CD4-positive, alpha-beta T cell treated with Interleukin-21 for 1 hour (primary cell): ENCODE measurements at regions not wholly inside any gene's neighbourhood (a gene's known extent, or its start where the extent isn't known, plus 50 kb on each side); places are given as distances from the start of the nearest gene placed in this dataset.

Experiments
- DNase-seq: peaks from one replicate; pipeline ENCODE4 v3.0.0-alpha.2; 2020

- no peak for DNase-seq
Measured at GRCh38 chr10:111357859-111358258, 281.0 kb downstream of the ADRA2A start.

- DNase-seq, result no peak
Measured at GRCh38 chr10:111360260-111360925, 283.6 kb downstream of the ADRA2A start.

- no peak for DNase-seq
Measured at GRCh38 chr10:111367531-111367930, 290.7 kb downstream of the ADRA2A start.

GRCh38 chr10:111370101-111370500, 293.3 kb downstream of the ADRA2A start:
- no peak for DNase-seq

GRCh38 chr10:111373696-111374095, 296.9 kb downstream of the ADRA2A start:
- DNase-seq, result no peak

- no peak for DNase-seq
Measured at GRCh38 chr10:111379534-111380187, 302.8 kb downstream of the ADRA2A start.

GRCh38 chr10:111384556-111384955, 307.7 kb downstream of the ADRA2A start:
- no peak for DNase-seq

GRCh38 chr10:111390813-111391563, 314.2 kb downstream of the ADRA2A start:
- no peak for DNase-seq

- no peak for DNase-seq
Measured at GRCh38 chr10:111392159-111392558, 315.3 kb downstream of the ADRA2A start.

GRCh38 chr10:111392910-111393309, 316.1 kb downstream of the ADRA2A start:
- no peak for DNase-seq

GRCh38 chr10:111410740-111411139, 333.9 kb downstream of the ADRA2A start:
- no peak for DNase-seq

GRCh38 chr10:111425459-111425858, 348.6 kb downstream of the ADRA2A start:
- DNase-seq, result no peak

- no peak for DNase-seq
Measured at GRCh38 chr10:111429288-111430028, 352.6 kb downstream of the ADRA2A start.

GRCh38 chr10:111430070-111430469, 353.2 kb downstream of the ADRA2A start:
- DNase-seq, result no peak

GRCh38 chr10:111432588-111432987, 355.8 kb downstream of the ADRA2A start:
- DNase-seq, result no peak

- no peak for DNase-seq
Measured at GRCh38 chr10:111435871-111436270, 359.0 kb downstream of the ADRA2A start.

GRCh38 chr10:111439034-111439842, 362.4 kb downstream of the ADRA2A start:
- DNase-seq, result no peak

GRCh38 chr10:111440501-111440900, 363.7 kb downstream of the ADRA2A start:
- DNase-seq, result no peak

- no peak for DNase-seq
Measured at GRCh38 chr10:111445667-111446066, 368.8 kb downstream of the ADRA2A start.

- DNase-seq, result no peak
Measured at GRCh38 chr10:111446966-111447365, 370.1 kb downstream of the ADRA2A start.

GRCh38 chr10:111452153-111452552, 375.3 kb downstream of the ADRA2A start:
- no peak for DNase-seq

- no peak for DNase-seq
Measured at GRCh38 chr10:111455776-111456426, 379.1 kb downstream of the ADRA2A start.
